Right kidney (tissue), 1 donor: ENCODE measurements at regions not wholly inside any gene's neighbourhood (a gene's known extent, or its start where the extent isn't known, plus 50 kb on each side); places are given as distances from the start of the nearest gene placed in this dataset.

Experiments used
- DNase-seq: peaks from one replicate; pipeline ENCODE4 v3.0.0-alpha.2; 2016

- no peak for DNase-seq
Measured at GRCh38 chr1:59126366-59126765, 170.5 kb upstream of the FGGY start.

GRCh38 chr1:59128239-59128736 is 168.6 kb upstream of the FGGY start:
- no peak for DNase-seq

- no peak for DNase-seq
Measured at GRCh38 chr1:59128784-59129227, 168.1 kb upstream of the FGGY start.

GRCh38 chr1:59132295-59132694 is 164.6 kb upstream of the FGGY start:
- no peak for DNase-seq

- DNase-seq: no peak
Measured at GRCh38 chr1:59133997-59134396, 162.9 kb upstream of the FGGY start.

GRCh38 chr1:59135761-59136255 is 161.1 kb upstream of the FGGY start:
- DNase-seq: no peak

GRCh38 chr1:59136541-59137275 is 160.2 kb upstream of the FGGY start:
- no peak for DNase-seq

- no peak for DNase-seq
Measured at GRCh38 chr1:59137276-59137615, 159.6 kb upstream of the FGGY start.

- DNase-seq: no peak
Measured at GRCh38 chr1:59137968-59138367, 158.9 kb upstream of the FGGY start.

GRCh38 chr1:59138402-59138801 is 158.5 kb upstream of the FGGY start:
- DNase-seq: no peak

- no peak for DNase-seq
Measured at GRCh38 chr1:59139396-59139795, 157.5 kb upstream of the FGGY start.

- no peak for DNase-seq
Measured at GRCh38 chr1:59141267-59141863, 155.5 kb upstream of the FGGY start.

GRCh38 chr1:59142311-59143132 is 154.4 kb upstream of the FGGY start:
- no peak for DNase-seq

- no peak for DNase-seq
Measured at GRCh38 chr1:59143133-59143487, 153.8 kb upstream of the FGGY start.

- DNase-seq: no peak
Measured at GRCh38 chr1:59143811-59144210, 153.1 kb upstream of the FGGY start.

- no peak for DNase-seq
Measured at GRCh38 chr1:59144959-59145358, 151.9 kb upstream of the FGGY start.

- no peak for DNase-seq
Measured at GRCh38 chr1:59146056-59146455, 150.8 kb upstream of the FGGY start.

GRCh38 chr1:59146651-59147358 is 150.1 kb upstream of the FGGY start:
- peak; percentile 74 for DNase-seq

GRCh38 chr1:59149435-59149834 is 147.5 kb upstream of the FGGY start:
- DNase-seq: no peak

GRCh38 chr1:59150577-59151386 is 146.1 kb upstream of the FGGY start:
- no peak for DNase-seq

- no peak for DNase-seq
Measured at GRCh38 chr1:59151387-59151761, 145.5 kb upstream of the FGGY start.

GRCh38 chr1:59151860-59152259 is 145.0 kb upstream of the FGGY start:
- no peak for DNase-seq
